HG03135 (cell line): ENCODE measurements at regions not wholly inside any gene's neighbourhood (a gene's known extent, or its start where the extent isn't known, plus 50 kb on each side); places are given as distances from the start of the nearest gene placed in this dataset.

Source experiments
- ATAC-seq: cut with Tn5 transposase; IDR thresholded peaks from one replicate; pipeline ENCODE4 v1.9.1; 2021; ENCODE audit warnings: mild to moderate bottlenecking, moderate library complexity; ENCODE audit not compliant: unreplicated experiment

GRCh38 chr12:23057571-23057970 lies 432.6 kb downstream of the ETNK1 start:
- no peak for ATAC-seq

- no peak for ATAC-seq
Observed at GRCh38 chr12:23060161-23060560, 435.2 kb downstream of the ETNK1 start.

DNA sequence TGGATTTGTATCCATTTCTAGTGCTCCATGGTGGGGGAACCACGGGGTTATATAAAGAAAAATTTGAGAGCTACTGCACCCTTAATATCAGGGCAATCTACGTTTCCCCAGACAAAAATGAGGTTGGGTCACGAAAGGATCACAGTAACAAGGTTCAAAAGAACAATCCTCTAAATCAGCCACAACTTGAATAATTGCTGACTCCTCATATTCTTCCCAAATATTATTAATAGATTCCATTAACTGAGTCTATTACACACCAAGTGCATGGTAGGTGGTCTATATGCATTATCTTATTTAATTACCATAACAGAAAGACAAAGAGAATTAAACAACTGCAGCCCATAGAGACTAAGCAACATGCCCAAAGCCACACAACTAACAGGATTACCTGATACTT lies 438.2 kb downstream of the ETNK1 start:
- no peak for ATAC-seq

- ATAC-seq: no peak
Observed at GRCh38 chr12:23066095-23066494, 441.1 kb downstream of the ETNK1 start.

GRCh38 chr12:23083267-23083666 lies 458.3 kb downstream of the ETNK1 start:
- ATAC-seq: no peak

GRCh38 chr12:23084236-23084995 lies 459.4 kb downstream of the ETNK1 start:
- no peak for ATAC-seq

- no peak for ATAC-seq
Observed at GRCh38 chr12:23088594-23088993, 463.6 kb downstream of the ETNK1 start.

DNA sequence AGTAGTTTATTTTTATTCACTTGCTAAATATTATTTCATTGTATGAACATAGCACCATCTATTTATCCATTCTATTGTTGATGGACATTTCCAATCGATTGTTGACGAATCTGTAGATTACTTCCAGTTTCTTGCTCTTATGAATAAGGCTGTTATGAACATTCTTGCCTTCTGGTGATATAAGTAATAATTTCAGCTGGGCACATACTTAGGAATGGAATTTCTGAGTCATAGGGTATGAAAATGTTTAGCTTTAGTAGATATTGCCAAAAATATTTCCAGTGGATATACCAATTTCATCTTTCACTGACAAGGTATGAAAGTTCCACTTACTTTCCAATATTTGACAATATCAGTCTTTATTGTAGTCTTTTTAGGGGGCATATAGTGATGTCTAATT lies 468.5 kb downstream of the ETNK1 start:
- no peak for ATAC-seq

GRCh38 chr12:23096321-23096720 lies 471.4 kb downstream of the ETNK1 start:
- no peak for ATAC-seq

GRCh38 chr12:23098110-23098509 lies 473.1 kb downstream of the ETNK1 start:
- no peak for ATAC-seq

- no peak for ATAC-seq
Observed at GRCh38 chr12:23098517-23098916, 473.5 kb downstream of the ETNK1 start.

DNA sequence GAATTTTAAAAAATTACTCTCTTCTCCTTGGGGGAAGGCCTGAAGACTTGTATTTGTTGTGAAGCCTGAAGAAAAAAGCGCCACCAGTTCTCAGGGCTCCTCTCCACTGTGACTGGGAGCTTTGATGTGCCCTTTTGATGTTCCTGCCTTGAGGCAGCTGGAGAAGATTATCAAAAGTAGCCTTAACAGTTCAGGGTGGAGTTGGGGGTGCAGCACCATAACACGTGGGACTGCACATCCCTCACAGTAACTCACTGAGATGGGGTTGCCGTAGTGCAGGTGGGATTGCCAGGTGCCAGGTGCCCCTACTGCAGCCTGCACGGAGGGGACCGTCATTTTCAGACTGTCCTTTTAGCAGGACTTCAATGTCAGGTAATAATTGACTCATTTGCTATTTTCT lies 474.1 kb downstream of the ETNK1 start:
- no peak for ATAC-seq

DNA sequence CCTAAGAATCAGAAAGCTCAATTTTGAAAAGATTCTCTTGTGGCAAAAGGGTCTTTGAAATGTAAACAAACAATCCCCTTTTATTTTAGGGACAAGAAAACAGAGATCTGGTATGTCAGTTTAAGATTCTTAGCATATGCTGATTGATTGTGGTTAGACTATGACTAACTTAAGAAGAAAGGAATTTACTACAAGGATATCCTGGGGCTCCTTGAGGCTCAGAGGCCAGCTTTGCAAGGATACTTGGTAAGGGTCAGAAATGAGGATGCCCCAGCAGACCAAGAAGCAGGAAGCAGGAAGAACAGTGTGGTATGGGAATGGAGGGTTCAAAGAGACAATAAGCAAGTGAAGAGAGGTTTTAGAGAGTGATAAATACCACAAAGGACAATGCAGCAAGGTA lies 474.6 kb downstream of the ETNK1 start:
- ATAC-seq: no peak

GRCh38 chr12:23108957-23109356 lies 484.0 kb downstream of the ETNK1 start:
- ATAC-seq: no peak

DNA sequence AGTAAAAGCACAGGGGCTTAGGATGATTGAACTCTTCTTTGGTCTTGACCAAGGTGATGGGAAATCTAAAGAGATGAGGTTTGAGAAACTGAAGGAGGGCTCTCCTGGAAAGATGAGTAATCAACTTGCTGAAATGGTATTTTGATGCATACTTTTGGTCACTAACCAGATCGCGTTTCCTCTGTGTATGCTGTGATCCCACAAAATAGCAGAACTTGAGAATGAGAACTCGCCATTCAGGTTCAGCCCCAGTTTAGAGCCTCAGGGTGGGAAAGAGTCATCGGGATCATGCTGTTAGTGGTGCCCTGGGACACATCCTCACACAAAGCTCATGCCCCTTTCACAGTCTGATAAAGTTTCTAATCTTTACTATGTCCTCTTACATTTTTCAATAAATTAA lies 488.8 kb downstream of the ETNK1 start:
- ATAC-seq: no peak

DNA sequence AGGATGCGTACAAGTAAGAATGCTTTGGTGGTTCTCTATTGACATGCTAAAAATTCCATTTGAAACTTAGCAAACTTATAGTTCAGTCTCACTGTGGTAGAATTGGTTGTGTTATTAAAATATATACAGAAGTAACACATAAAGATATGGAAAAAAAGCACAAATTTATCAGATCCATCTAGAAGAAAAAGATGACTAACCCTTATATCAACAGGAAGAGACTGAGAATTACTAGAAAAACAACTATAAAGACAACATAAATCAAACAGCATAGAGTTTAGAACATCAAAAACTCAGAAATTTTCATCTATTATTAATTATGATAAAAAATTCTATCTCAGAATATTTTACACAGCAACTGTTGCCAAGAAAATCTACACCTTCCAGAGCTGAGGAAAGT lies 491.0 kb downstream of the ETNK1 start:
- ATAC-seq: no peak

DNA sequence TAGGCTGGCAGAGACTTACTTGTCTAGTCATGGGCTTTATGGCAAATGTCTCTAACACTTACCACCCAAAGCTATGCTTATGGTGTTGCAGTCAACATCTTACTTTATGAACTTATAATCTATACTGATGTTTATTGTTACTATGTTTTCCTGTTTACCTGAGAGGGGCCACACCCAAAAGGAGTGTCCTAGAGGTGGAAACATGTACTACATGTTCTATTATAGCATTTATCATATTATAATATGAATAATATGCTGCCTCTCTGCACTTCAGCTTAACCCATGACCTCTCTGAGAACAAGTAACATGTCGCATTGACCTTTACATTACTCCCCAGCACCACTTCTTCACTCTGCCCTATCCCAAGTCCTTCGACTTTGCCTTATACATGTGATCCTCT lies 501.8 kb downstream of the ETNK1 start:
- ATAC-seq: no peak

- ATAC-seq: no peak
Observed at GRCh38 chr12:23127701-23128100, 502.7 kb downstream of the ETNK1 start.

GRCh38 chr12:23128462-23128861 lies 503.5 kb downstream of the ETNK1 start:
- no peak for ATAC-seq

DNA sequence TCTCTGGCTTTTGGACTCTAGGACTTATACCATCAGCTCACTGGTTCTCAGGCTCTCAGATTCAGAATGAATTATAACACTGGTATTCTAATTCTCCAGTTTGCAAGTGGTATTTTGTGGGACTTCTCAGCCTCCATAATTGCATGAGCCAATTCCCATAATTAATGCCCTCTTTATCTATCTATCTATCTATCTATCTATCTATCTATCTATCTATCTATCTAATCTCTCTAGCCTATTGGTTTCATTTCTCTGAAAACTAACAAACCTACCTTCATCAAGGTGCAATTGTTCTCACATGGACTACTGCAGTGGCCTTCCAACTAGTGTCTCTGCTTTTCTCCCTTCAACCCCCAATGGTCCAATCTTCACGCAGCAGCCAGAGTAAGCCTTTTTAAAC lies 507.4 kb downstream of the ETNK1 start:
- no peak for ATAC-seq

DNA sequence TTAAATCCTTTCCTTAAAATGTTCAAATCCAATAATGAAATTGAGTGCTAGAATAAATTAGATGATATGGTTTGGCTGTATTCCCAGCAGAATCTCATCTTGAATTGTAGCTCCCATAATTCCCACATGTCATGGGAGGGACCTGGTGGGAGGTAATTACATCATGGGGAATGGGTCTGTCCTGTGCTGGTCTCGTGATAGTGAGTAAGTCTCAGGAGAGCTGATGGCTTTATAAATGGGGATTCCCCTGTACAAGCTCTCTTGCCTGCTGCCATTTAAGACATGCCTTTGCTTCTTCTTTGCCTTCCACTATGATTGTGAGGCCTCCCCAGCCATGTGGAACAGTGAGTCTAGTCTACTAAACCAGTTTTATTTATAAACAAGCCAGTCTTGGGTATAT lies 508.5 kb downstream of the ETNK1 start:
- ATAC-seq: no peak

DNA sequence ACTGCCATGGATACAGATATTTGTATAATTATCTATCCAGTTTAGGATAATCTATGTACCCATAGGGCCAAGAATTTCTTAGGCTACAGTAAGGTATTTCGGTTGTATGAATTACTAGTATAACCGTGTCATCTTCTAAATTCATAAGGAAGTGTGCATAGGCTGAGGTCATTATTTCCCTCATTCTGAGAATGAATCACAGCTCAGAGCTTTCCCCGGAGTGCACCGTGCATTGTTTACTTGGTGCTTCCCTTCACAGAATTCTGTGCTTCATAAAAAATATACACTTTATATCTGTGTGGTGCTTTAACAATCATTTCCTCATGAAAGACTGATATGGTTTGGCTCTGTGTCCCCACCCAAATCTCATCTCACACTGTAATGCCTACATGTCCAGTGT lies 514.1 kb downstream of the ETNK1 start:
- no peak for ATAC-seq

- no peak for ATAC-seq
Observed at GRCh38 chr12:23140710-23141109, 515.7 kb downstream of the ETNK1 start.
